H1 (cell line): ENCODE measurements at regions not wholly inside any gene's neighbourhood (a gene's known extent, or its start where the extent isn't known, plus 50 kb on each side); places are given as distances from the start of the nearest gene placed in this dataset.

Experiments used
- CTCF ChIA-PET: fragments of 300-600 bp; sonication (Branson Sonifier 250); formaldehyde crosslinking; loops from one replicate; lab custom pipeline; 2021; ENCODE audit not compliant: partially characterized antibody; lab: Charles Lee
- POLR2A ChIA-PET: fragments of 300-600 bp; sonication (Branson Sonifier 250); formaldehyde crosslinking; loops from one replicate; lab custom pipeline; 2021; ENCODE audit warnings: inconsistent platforms; ENCODE audit not compliant: partially characterized antibody; lab: Charles Lee
- DNase-seq, 2 experiments: peaks; one replicate each; pipeline versions ENCODE4 v3.0.0 to v3.0.0-alpha.2; 2010 to 2022; ENCODE audit warnings: low spot score in 2 of 2, low read depth in 1 of 2, mixed read lengths in 1 of 2
- FAIRE-seq: peaks from 2 replicates; lab custom pipeline; 2011; peaks lifted over from hg19 to GRCh38; lab: Jason Lieb, UNC
- H2AFZ ChIP-seq: 2 replicates; pipeline ENCODE4 v1.8.1; 2012; ENCODE audit warnings: low read length, inconsistent platforms
- H2AK5ac ChIP-seq: 2 replicates; pipeline ENCODE4 v1.6.1; 2013; ENCODE audit warnings: low read depth, low read length
- H2BK120ac ChIP-seq: replicated peaks from 2 replicates; pipeline ENCODE3; 2013; ENCODE audit warnings: low read depth, low read length, inconsistent platforms
- H2BK12ac ChIP-seq: 2 replicates; pipeline ENCODE4 v1.6.1; 2013; ENCODE audit warnings: low read depth, low read length
- H2BK15ac ChIP-seq: 2 replicates; pipeline ENCODE4 v1.6.1; 2013; ENCODE audit warnings: low read length
- H2BK20ac ChIP-seq: 2 replicates; pipeline ENCODE4 v1.6.1; 2013; ENCODE audit warnings: low read length
- H2BK5ac ChIP-seq: 2 replicates; pipeline ENCODE4 v1.6.1; 2013; ENCODE audit warnings: low read depth, low read length
- H3K14ac ChIP-seq: 2 replicates; pipeline ENCODE4 v1.6.1; 2013; ENCODE audit warnings: inconsistent platforms; ENCODE audit not compliant: insufficient read length
- H3K18ac ChIP-seq: 2 replicates; pipeline ENCODE4 v1.6.1; 2013; ENCODE audit warnings: low read length; ENCODE audit errors: extremely low read depth
- H3K23ac ChIP-seq: 2 replicates; pipeline ENCODE4 v1.6.1; 2013; ENCODE audit warnings: inconsistent platforms; ENCODE audit not compliant: insufficient read length
- H3K23me2 ChIP-seq: 2 replicates; pipeline ENCODE4 v1.6.1; 2013; ENCODE audit warnings: low read depth, low read length
- H3K27ac ChIP-seq: 2 replicates; pipeline ENCODE4 v1.6.1; 2011; ENCODE audit warnings: low read depth, low read length, inconsistent platforms
- H3K27me3 ChIP-seq, 4 experiments: replicated peaks in 1 of 4; 1 replicate in 1 of 4; 2 replicates in 3 of 4; pipeline versions ENCODE4 v1.6.1 to v1.8.1; 2011 to 2013; ENCODE audit warnings: low read length in 3 of 4, mild to moderate bottlenecking in 3 of 4, inconsistent platforms in 2 of 4, mixed read lengths in 2 of 4, moderate library complexity in 1 of 4; ENCODE audit not compliant: control insufficient read depth in 3 of 4, insufficient read depth in 3 of 4; ENCODE audit errors: extremely low read depth in 1 of 4
- H3K36me3 ChIP-seq, 4 experiments: 2 replicates each; pipeline versions ENCODE4 v1.6.1 to v1.8.1; 2011 to 2013; ENCODE audit warnings: mild to moderate bottlenecking in 4 of 4, low read length in 3 of 4, moderate library complexity in 2 of 4, control low read depth in 1 of 4, inconsistent platforms in 1 of 4; ENCODE audit not compliant: insufficient read depth in 4 of 4, control insufficient read depth in 2 of 4
- H3K4ac ChIP-seq: replicated peaks from 2 replicates; pipeline ENCODE3; 2013; ENCODE audit warnings: low read length, low read depth, mixed read lengths, inconsistent platforms; ENCODE audit not compliant: insufficient read length
- H3K4me1 ChIP-seq, 4 experiments: replicated peaks in 1 of 4; 1 replicate in 1 of 4; 2 replicates in 3 of 4; pipeline versions ENCODE4 v1.6.1 to v1.8.1; 2011 to 2013; ENCODE audit warnings: low read length in 3 of 4, inconsistent platforms in 2 of 4, mixed read lengths in 1 of 4; ENCODE audit not compliant: insufficient read depth in 4 of 4, control insufficient read depth in 3 of 4
- H3K4me2 ChIP-seq, 2 experiments: 2 replicates each; pipeline versions ENCODE4 v1.6.1 to v1.8.1; 2011 to 2013; ENCODE audit warnings: low read depth in 2 of 2, low read length in 2 of 2, control low read depth in 1 of 2, inconsistent platforms in 1 of 2, mild to moderate bottlenecking in 1 of 2; ENCODE audit not compliant: insufficient read depth in 1 of 2
- H3K4me3 ChIP-seq, 4 experiments: fragments of 200-600, 300-600 bp in 1 of 4; sonication (generic), shearing (Covaris generic), sonication (Bioruptor Twin) in 1 of 4; 2 replicates each; pipeline versions ENCODE4 v1.5.1 to v1.8.1; 2011 to 2016; ENCODE audit warnings: low read length in 4 of 4, low read depth in 3 of 4, control low read depth in 2 of 4, inconsistent platforms in 2 of 4, mild to moderate bottlenecking in 2 of 4, mixed read lengths in 1 of 4, moderate library complexity in 1 of 4; ENCODE audit not compliant: insufficient read depth in 2 of 4; ENCODE audit errors: extremely low read depth in 1 of 4
- H3K56ac ChIP-seq: replicated peaks from 2 replicates; pipeline ENCODE3; 2013; ENCODE audit warnings: low read depth, mild to moderate bottlenecking, mixed read lengths, low read length, inconsistent platforms; ENCODE audit not compliant: insufficient read length
- H3K79me1 ChIP-seq: 2 replicates; pipeline ENCODE4 v1.6.1; 2013; ENCODE audit warnings: low read depth, low read length, control low read depth
- H3K79me2 ChIP-seq, 2 experiments: 2 replicates each; pipeline versions ENCODE4 v1.6.1 to v1.8.1; 2012 to 2013; ENCODE audit warnings: low read length in 2 of 2, mild to moderate bottlenecking in 2 of 2, inconsistent platforms in 1 of 2; ENCODE audit not compliant: insufficient read depth in 2 of 2, control insufficient read depth in 1 of 2
- H3K9ac ChIP-seq, 4 experiments: replicated peaks in 1 of 4; 1 replicate in 1 of 4; 2 replicates in 3 of 4; pipeline versions ENCODE4 v1.6.1 to v1.8.1; 2011 to 2013; ENCODE audit warnings: low read depth in 3 of 4, low read length in 3 of 4, control low read depth in 2 of 4, mild to moderate bottlenecking in 2 of 4, moderate library complexity in 2 of 4, inconsistent platforms in 1 of 4; ENCODE audit errors: extremely low read depth in 1 of 4
- H3K9me3 ChIP-seq, 2 experiments: 2 replicates each; pipeline versions ENCODE4 v1.6.1 to v1.8.1; 2012 to 2013; ENCODE audit warnings: mild to moderate bottlenecking in 2 of 2, moderate library complexity in 2 of 2, control low read depth in 1 of 2, inconsistent platforms in 1 of 2, low read depth in 1 of 2, low read length in 1 of 2, mixed read lengths in 1 of 2; ENCODE audit not compliant: insufficient read depth in 2 of 2
- H4K20me1 ChIP-seq, 2 experiments: replicated peaks in 1 of 2; 2 replicates each; pipeline versions ENCODE3 to v1.8.1; 2011 to 2013; ENCODE audit warnings: inconsistent platforms in 2 of 2, low read length in 2 of 2, mild to moderate bottlenecking in 1 of 2; ENCODE audit not compliant: insufficient read depth in 2 of 2, control insufficient read depth in 1 of 2
- H4K5ac ChIP-seq: 2 replicates; pipeline ENCODE4 v1.6.1; 2013; ENCODE audit warnings: low read length, low read depth, mixed read lengths, inconsistent platforms; ENCODE audit not compliant: insufficient read length
- H4K8ac ChIP-seq: 2 replicates; pipeline ENCODE4 v1.8.0; 2013; ENCODE audit warnings: mild to moderate bottlenecking, moderate library complexity, low read length, inconsistent platforms; ENCODE audit not compliant: insufficient read depth; ENCODE audit errors: extremely low read depth
- H4K91ac ChIP-seq: replicated peaks from 2 replicates; pipeline ENCODE3; 2013; ENCODE audit warnings: low read length, mixed read lengths, inconsistent platforms; ENCODE audit not compliant: insufficient read length
- KDM4A ChIP-seq: IDR thresholded peaks from one replicate; pipeline ENCODE4 v1.7.1; 2012; ENCODE audit warnings: low read depth, mild to moderate bottlenecking, moderate library complexity, low read length, inconsistent platforms; ENCODE audit not compliant: severe bottlenecking
- RAD21 ChIP-seq, 2 experiments: IDR thresholded peaks in 1 of 2; conservative IDR thresholded peaks in 1 of 2; 2 replicates each; pipeline ENCODE4 v1.6.1; 2011; ENCODE audit warnings: low read depth in 2 of 2, low read length in 2 of 2, improper control_type of control experiment in 1 of 2, inconsistent platforms in 1 of 2, mild to moderate bottlenecking in 1 of 2, moderate library complexity in 1 of 2
- TAF7 ChIP-seq: optimal IDR thresholded peaks from 2 replicates; pipeline ENCODE3; 2011; ENCODE audit warnings: low read depth, mild to moderate bottlenecking, inconsistent platforms, low read length, moderate library complexity, borderline replicate concordance
- TBP ChIP-seq: IDR thresholded peaks from 2 replicates; pipeline ENCODE4 v1.6.1; 2011; ENCODE audit warnings: low read depth, low read length, improper control_type of control experiment
- WGBS, 2 experiments: shearing (Covaris generic) in 1 of 2; methylation state at CpG; one replicate each; pipeline versions ENCODE4 v1.1.6 to v1.1.7; 2013 to 2015; ENCODE audit warnings: low lambda C conversion rate in 2 of 2, mixed read lengths in 2 of 2, inconsistent platforms in 1 of 2, low coverage in 1 of 2, missing lambda C conversion rate in 1 of 2; ENCODE audit not compliant: insufficient replicate concordance in 2 of 2, insufficient coverage in 1 of 2, insufficient read length in 1 of 2; ENCODE audit errors: extremely low coverage in 1 of 2, missing lambda C conversion rate in 1 of 2; 5-methylcytosine and 5-hydroxymethylcytosine counted together

DNA sequence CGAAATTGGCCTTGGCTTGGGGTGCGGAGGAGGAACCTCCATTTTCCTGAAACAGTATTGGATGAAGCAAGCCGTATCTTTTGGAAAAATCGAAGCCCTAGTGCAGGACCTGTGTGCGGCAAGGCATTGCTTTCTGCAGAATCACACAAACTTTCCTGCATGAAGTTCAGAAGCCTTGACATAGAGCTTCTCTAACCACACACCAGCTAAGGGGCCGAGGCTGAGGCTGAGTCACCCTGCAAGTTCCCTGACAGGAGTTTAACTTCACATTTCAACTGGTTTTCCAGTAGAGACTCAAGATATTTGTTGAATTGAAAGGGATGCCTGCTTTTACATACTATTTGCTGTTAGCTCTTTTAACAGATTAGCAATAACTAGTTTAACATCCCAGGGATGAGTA is 67.8 kb downstream of the TCF20 start:
- Histone ChIP-seq H3K9ac (no peak overlapping the region), H3K4me3 (no peak overlapping the region), H3K36me3 (0 out of 8 replicates have a peak, but pooled peaks cover 0 to 4% (median 0%) of the 10 kb centered on the region in 4 experiments), H4K5ac (no peak overlapping the region), H3K4me1 (peaks cover 0 to 3% (median 0%) of the 10 kb centered on the region in 4 experiments; a peak in 1 of 7 replicates), H3K9me3 (no peaks in the 10 kb centered on the region), H2BK12ac (no peak overlapping the region), H2AFZ (no peak overlapping the region)
- no peak for DNase-seq
- TF ChIP-seq TAF7, result no peak
- TF ChIP-seq KDM4A, result no peak
- no peak for TF ChIP-seq TBP
- TF ChIP-seq RAD21 (IDR thresholded peaks at IDR 0.05 in 1 of 2, conservative IDR thresholded peaks at IDR 0.05 in 1 of 2; ENCODE audit: low read depth in 2 of 2, low read length in 2 of 2), result no peak
- TF ChIP-seq, all 59 proteins: peak for 0
- ChIA-PET CTCF (interaction anchor here (0.5 to 1.0 kb wide), 3 partner anchors 30 to 672 kb away, joined by 3 to 4 read pairs (median 3); no protein-coding TSS in a partner anchor), POLR2A (no interaction called here)
- H3K23ac ChIP-seq, result no peak overlapping the region
- H2BK15ac ChIP-seq, result no peak overlapping the region
- H3K18ac ChIP-seq, result no peak overlapping the region
- H4K91ac ChIP-seq, result no peak overlapping the region
- H3K4me2 ChIP-seq, result no peak overlapping the region
- H3K27ac ChIP-seq, result no peak overlapping the region
- no peaks in the 10 kb centered on the region for H3K27me3 ChIP-seq
- H3K79me1 ChIP-seq, result peaks cover 11% of the 10 kb centered on the region
- no peak overlapping the region for H2BK20ac ChIP-seq
- no peak for FAIRE-seq
- no peak overlapping the region for H4K8ac ChIP-seq
- H3K4ac ChIP-seq, result no peak overlapping the region
- peaks cover 15 to 19% of the 10 kb centered on the region in 2 experiments for H4K20me1 ChIP-seq
- H3K56ac ChIP-seq, result no peak overlapping the region
- no peaks in the 10 kb centered on the region for H3K23me2 ChIP-seq
- H3K79me2 ChIP-seq, result peaks cover 6 to 92% of the 10 kb centered on the region in 2 experiments; a peak in 2 of 4 replicates
- no peak overlapping the region for H2BK5ac ChIP-seq
- 92% methylated on average over 6 of the region's 6 CpGs; no CpG with 5 or more reads in 1 of the 2 experiments for WGBS, 2 experiments
- no peak overlapping the region for H2AK5ac ChIP-seq
- H3K14ac ChIP-seq, result no peak overlapping the region
- no peak overlapping the region for H2BK120ac ChIP-seq
